ENCODE measurements at regions not wholly inside any gene's neighbourhood (a gene's known extent, or its start where the extent isn't known, plus 50 kb on each side); places are given as distances from the start of the nearest gene placed in this dataset.

DNA sequence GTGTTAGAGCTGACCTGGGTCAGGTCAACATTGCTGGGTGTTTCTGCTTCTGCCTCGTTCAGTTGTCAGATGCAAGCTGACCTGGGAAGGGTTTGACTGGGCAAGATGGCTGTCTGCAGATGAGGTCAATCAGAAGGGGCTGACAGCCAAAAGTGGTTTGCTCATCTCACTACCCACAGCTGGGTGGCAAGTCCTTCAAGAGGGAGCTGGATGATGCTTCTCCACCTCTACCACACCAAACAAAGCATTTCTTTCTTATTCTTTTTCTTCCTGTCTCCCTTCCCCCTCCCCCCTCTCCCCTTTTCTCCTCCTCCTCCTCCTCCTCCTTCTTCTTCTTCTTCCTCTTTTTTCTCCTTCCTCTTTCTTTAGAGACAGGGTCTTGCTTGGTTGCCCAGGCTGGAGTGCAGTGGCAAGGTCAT, 268.2 kb upstream of the PLEKHG7 start:
- Histone ChIP-seq H3K27ac (ENCODE audit: poor library complexity, severe bottlenecking) (no peak overlapping the region), H3K4me1 (ENCODE audit: insufficient read depth, poor library complexity, severe bottlenecking) (peaks cover 1% of the 10 kb centered on the region), H3K36me3 (ENCODE audit: low read depth) (no peaks in the 10 kb centered on the region), H3K27me3 (ENCODE audit: insufficient read depth, poor library complexity, severe bottlenecking) (no peaks in the 10 kb centered on the region), H3K4me3 (ENCODE audit: severe bottlenecking) (no peak overlapping the region), H3K9me3 (ENCODE audit: severe bottlenecking) (no peaks in the 10 kb centered on the region)
- ATAC-seq (ENCODE audit: low read depth) (no peak), DNase-seq (ENCODE audit: low spot score) (no peak)
- no peak for TF ChIP-seq CTCF (IDR thresholded peaks at IDR 0.05; ENCODE audit: poor library complexity, severe bottlenecking)

DNA sequence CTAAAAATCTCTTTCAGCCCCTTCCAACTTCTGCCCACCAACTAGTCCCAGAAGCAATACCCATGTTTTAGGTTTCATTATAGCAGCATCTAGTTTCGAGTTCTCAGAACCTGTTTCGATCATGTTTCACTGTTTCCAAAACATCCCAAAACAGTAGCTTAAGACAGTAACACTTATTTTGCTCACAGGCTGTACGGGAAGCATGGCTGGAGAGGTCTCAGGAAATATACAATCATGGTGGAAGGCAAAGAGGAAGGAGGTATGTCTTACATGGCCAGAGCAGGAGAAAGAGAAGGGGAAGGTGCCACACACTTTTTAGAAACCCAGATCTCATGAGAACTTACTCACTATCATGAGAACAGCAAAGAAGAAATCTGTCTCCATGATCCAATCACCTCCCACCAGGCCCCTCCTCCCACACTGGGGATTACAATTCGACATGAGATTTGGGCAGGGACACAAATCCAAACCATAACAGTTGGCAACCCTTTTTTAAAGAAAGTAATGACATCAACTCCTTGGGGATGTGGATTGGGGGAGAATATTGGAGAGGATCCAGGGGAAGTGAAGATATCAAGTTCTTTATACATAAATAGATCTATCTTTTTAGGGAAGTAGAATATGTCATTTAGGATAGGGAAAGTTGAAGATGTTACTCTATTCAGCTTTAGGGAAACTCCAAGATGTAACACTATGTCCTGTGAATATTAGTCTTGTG, 269.9 kb upstream of the PLEKHG7 start:
- H3K4me1 ChIP-seq (ENCODE audit: insufficient read depth, poor library complexity, severe bottlenecking): no peaks in the 10 kb centered on the region
- H3K36me3 ChIP-seq (ENCODE audit: low read depth): no peaks in the 10 kb centered on the region
- no peak overlapping the region for H3K27ac ChIP-seq (ENCODE audit: poor library complexity, severe bottlenecking)
- DNase-seq (ENCODE audit: low spot score) (no peak), ATAC-seq (ENCODE audit: low read depth) (no peak)
- no peak for TF ChIP-seq CTCF (IDR thresholded peaks at IDR 0.05; ENCODE audit: poor library complexity, severe bottlenecking)
- no peaks in the 10 kb centered on the region for H3K9me3 ChIP-seq (ENCODE audit: severe bottlenecking)
- no peak overlapping the region for H3K4me3 ChIP-seq (ENCODE audit: severe bottlenecking)
- H3K27me3 ChIP-seq (ENCODE audit: insufficient read depth, poor library complexity, severe bottlenecking): no peaks in the 10 kb centered on the region

- H3K4me1 ChIP-seq (ENCODE audit: insufficient read depth, poor library complexity, severe bottlenecking): no peaks in the 10 kb centered on the region
- H3K9me3 ChIP-seq (ENCODE audit: severe bottlenecking): no peaks in the 10 kb centered on the region
- ATAC-seq (ENCODE audit: low read depth) (no peak), DNase-seq (ENCODE audit: low spot score) (no peak)
- no peak for TF ChIP-seq CTCF (IDR thresholded peaks at IDR 0.05; ENCODE audit: poor library complexity, severe bottlenecking)
- no peaks in the 10 kb centered on the region for H3K36me3 ChIP-seq (ENCODE audit: low read depth)
- no peaks in the 10 kb centered on the region for H3K27me3 ChIP-seq (ENCODE audit: insufficient read depth, poor library complexity, severe bottlenecking)
- H3K27ac ChIP-seq (ENCODE audit: poor library complexity, severe bottlenecking): no peak overlapping the region
- H3K4me3 ChIP-seq (ENCODE audit: severe bottlenecking): no peak overlapping the region
Observed at GRCh38 chr12:92431146-92431545, 271.6 kb upstream of the PLEKHG7 start.

- ATAC-seq (ENCODE audit: low read depth): no peak
- H3K4me3 ChIP-seq (ENCODE audit: severe bottlenecking): no peak overlapping the region
- H3K9me3 ChIP-seq (ENCODE audit: severe bottlenecking): no peaks in the 10 kb centered on the region
- no peak overlapping the region for H3K27ac ChIP-seq (ENCODE audit: poor library complexity, severe bottlenecking)
- H3K36me3 ChIP-seq (ENCODE audit: low read depth): no peaks in the 10 kb centered on the region
- no peak for DNase-seq (ENCODE audit: low spot score)
- no peaks in the 10 kb centered on the region for H3K27me3 ChIP-seq (ENCODE audit: insufficient read depth, poor library complexity, severe bottlenecking)
- H3K4me1 ChIP-seq (ENCODE audit: insufficient read depth, poor library complexity, severe bottlenecking): no peaks in the 10 kb centered on the region
- TF ChIP-seq CTCF (IDR thresholded peaks at IDR 0.05; ENCODE audit: poor library complexity, severe bottlenecking): no peak
Observed at GRCh38 chr12:92426332-92426731, 276.5 kb upstream of the PLEKHG7 start.

- Histone ChIP-seq H3K4me1 (ENCODE audit: insufficient read depth, poor library complexity, severe bottlenecking) (no peaks in the 10 kb centered on the region), H3K9me3 (ENCODE audit: severe bottlenecking) (no peaks in the 10 kb centered on the region), H3K4me3 (ENCODE audit: severe bottlenecking) (no peak overlapping the region), H3K27ac (ENCODE audit: poor library complexity, severe bottlenecking) (no peak overlapping the region), H3K27me3 (ENCODE audit: insufficient read depth, poor library complexity, severe bottlenecking) (no peaks in the 10 kb centered on the region), H3K36me3 (ENCODE audit: low read depth) (no peaks in the 10 kb centered on the region)
- TF ChIP-seq CTCF (IDR thresholded peaks at IDR 0.05; ENCODE audit: poor library complexity, severe bottlenecking): no peak
- ATAC-seq (ENCODE audit: low read depth) (no peak), DNase-seq (ENCODE audit: low spot score) (no peak)
Observed at GRCh38 chr12:92425165-92425564, 277.6 kb upstream of the PLEKHG7 start.
